ENCODE measurements at regions not wholly inside any gene's neighbourhood (a gene's known extent, or its start where the extent isn't known, plus 50 kb on each side); places are given as distances from the start of the nearest gene placed in this dataset.

- Histone ChIP-seq H3K27me3 (ENCODE audit: control insufficient read depth in 2 of 2, insufficient read depth in 1 of 2, low read length in 1 of 2) (no peaks in the 10 kb centered on the region), H3K27ac (ENCODE audit: low read depth in 1 of 2, low read length in 1 of 2) (no peak overlapping the region), H3K9me3 (ENCODE audit: control insufficient read depth in 2 of 2, insufficient read depth in 1 of 2, low read length in 1 of 2) (no peaks in the 10 kb centered on the region), H3K36me3 (ENCODE audit: control insufficient read depth in 2 of 2, insufficient read depth in 2 of 2, low read length in 1 of 2) (no peaks in the 10 kb centered on the region), H3K4me1 (ENCODE audit: control insufficient read depth in 2 of 2, insufficient read depth in 2 of 2, low read length in 2 of 2) (no peaks in the 10 kb centered on the region), H3K4me3 (ENCODE audit: low read length in 2 of 2) (no peak overlapping the region)
- DNase-seq (ENCODE audit: low read depth in 6 of 9, low spot score in 9 of 9) = no peak
- 98% methylated on average over 3 of the region's 3 CpGs for WGBS
Observed at GRCh38 chr13:80086304-80086721, 254.6 kb downstream of the SPRY2 start.

GRCh38 chr13:80083853-80084676 lies 256.9 kb downstream of the SPRY2 start:
- H3K4me3 ChIP-seq (ENCODE audit: low read length in 2 of 2) = no peak overlapping the region
- 80% methylated on average over 4 of the region's 4 CpGs for WGBS
- no peak for DNase-seq (ENCODE audit: low read depth in 6 of 9, low spot score in 9 of 9)
- H3K4me1 ChIP-seq (ENCODE audit: control insufficient read depth in 2 of 2, insufficient read depth in 2 of 2, low read length in 2 of 2) = no peaks in the 10 kb centered on the region
- H3K36me3 ChIP-seq (ENCODE audit: control insufficient read depth in 2 of 2, insufficient read depth in 2 of 2, low read length in 1 of 2) = no peaks in the 10 kb centered on the region
- H3K27ac ChIP-seq (ENCODE audit: low read depth in 1 of 2, low read length in 1 of 2) = no peak overlapping the region
- H3K9me3 ChIP-seq (ENCODE audit: control insufficient read depth in 2 of 2, insufficient read depth in 1 of 2, low read length in 1 of 2) = no peaks in the 10 kb centered on the region
- H3K27me3 ChIP-seq (ENCODE audit: control insufficient read depth in 2 of 2, insufficient read depth in 1 of 2, low read length in 1 of 2) = no peaks in the 10 kb centered on the region

GRCh38 chr13:80083081-80083852 lies 257.7 kb downstream of the SPRY2 start:
- no peak overlapping the region for H3K27ac ChIP-seq (ENCODE audit: low read depth in 1 of 2, low read length in 1 of 2)

GRCh38 chr13:80082396-80083080 lies 258.4 kb downstream of the SPRY2 start:
- no peaks in the 10 kb centered on the region for H3K4me1 ChIP-seq (ENCODE audit: control insufficient read depth in 2 of 2, insufficient read depth in 2 of 2, low read length in 2 of 2)

More at GRCh38 chr13:80083081-80083852, 257.7 kb downstream of the SPRY2 start:
- H3K4me1 ChIP-seq (ENCODE audit: control insufficient read depth in 2 of 2, insufficient read depth in 2 of 2, low read length in 2 of 2) = no peaks in the 10 kb centered on the region
- no peaks in the 10 kb centered on the region for H3K9me3 ChIP-seq (ENCODE audit: control insufficient read depth in 2 of 2, insufficient read depth in 1 of 2, low read length in 1 of 2)
- no peak overlapping the region for H3K4me3 ChIP-seq (ENCODE audit: low read length in 2 of 2)
- no peak for DNase-seq (ENCODE audit: low read depth in 6 of 9, low spot score in 9 of 9)
- 96% methylated on average over 6 of the region's 6 CpGs for WGBS
- no peaks in the 10 kb centered on the region for H3K27me3 ChIP-seq (ENCODE audit: control insufficient read depth in 2 of 2, insufficient read depth in 1 of 2, low read length in 1 of 2)
- H3K36me3 ChIP-seq (ENCODE audit: control insufficient read depth in 2 of 2, insufficient read depth in 2 of 2, low read length in 1 of 2) = no peaks in the 10 kb centered on the region

DNA sequence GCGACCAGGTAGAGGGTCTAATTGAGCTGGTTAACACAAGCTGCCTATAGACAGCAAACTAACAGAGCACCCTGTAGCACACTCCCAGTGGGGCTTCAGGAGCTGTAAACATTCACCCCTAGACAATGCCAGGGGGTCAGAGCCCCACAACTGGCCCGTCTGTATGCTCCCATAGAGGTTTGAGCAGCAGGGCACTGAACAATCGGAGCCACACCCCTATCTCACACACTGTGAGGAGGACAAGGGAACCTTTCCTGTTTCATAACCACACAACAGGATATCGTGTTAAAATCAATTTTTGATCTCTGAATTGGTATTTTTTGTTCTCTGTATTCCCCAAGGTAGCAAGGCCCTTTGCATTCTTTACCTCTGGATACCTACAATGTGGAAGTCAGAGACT lies 266.1 kb downstream of the SPRY2 start:
- WGBS = 94% methylated on average over 4 of the region's 4 CpGs
- no peaks in the 10 kb centered on the region for H3K27me3 ChIP-seq (ENCODE audit: control insufficient read depth in 2 of 2, insufficient read depth in 1 of 2, low read length in 1 of 2)
- no peaks in the 10 kb centered on the region for H3K4me1 ChIP-seq (ENCODE audit: control insufficient read depth in 2 of 2, insufficient read depth in 2 of 2, low read length in 2 of 2)
- no peak for DNase-seq (ENCODE audit: low read depth in 6 of 9, low spot score in 9 of 9)
- no peak overlapping the region for H3K4me3 ChIP-seq (ENCODE audit: low read length in 2 of 2)
- H3K9me3 ChIP-seq (ENCODE audit: control insufficient read depth in 2 of 2, insufficient read depth in 1 of 2, low read length in 1 of 2) = no peaks in the 10 kb centered on the region
- H3K36me3 ChIP-seq (ENCODE audit: control insufficient read depth in 2 of 2, insufficient read depth in 2 of 2, low read length in 1 of 2) = no peaks in the 10 kb centered on the region
- H3K27ac ChIP-seq (ENCODE audit: low read depth in 1 of 2, low read length in 1 of 2) = no peak overlapping the region

More at GRCh38 chr13:80082396-80083080, 258.4 kb downstream of the SPRY2 start:
- no peaks in the 10 kb centered on the region for H3K9me3 ChIP-seq (ENCODE audit: control insufficient read depth in 2 of 2, insufficient read depth in 1 of 2, low read length in 1 of 2)
- H3K36me3 ChIP-seq (ENCODE audit: control insufficient read depth in 2 of 2, insufficient read depth in 2 of 2, low read length in 1 of 2) = no peaks in the 10 kb centered on the region
- H3K27me3 ChIP-seq (ENCODE audit: control insufficient read depth in 2 of 2, insufficient read depth in 1 of 2, low read length in 1 of 2) = no peaks in the 10 kb centered on the region
- no peak for DNase-seq (ENCODE audit: low read depth in 6 of 9, low spot score in 9 of 9)
- no peak overlapping the region for H3K27ac ChIP-seq (ENCODE audit: low read depth in 1 of 2, low read length in 1 of 2)
- no peak overlapping the region for H3K4me3 ChIP-seq (ENCODE audit: low read length in 2 of 2)

DNA sequence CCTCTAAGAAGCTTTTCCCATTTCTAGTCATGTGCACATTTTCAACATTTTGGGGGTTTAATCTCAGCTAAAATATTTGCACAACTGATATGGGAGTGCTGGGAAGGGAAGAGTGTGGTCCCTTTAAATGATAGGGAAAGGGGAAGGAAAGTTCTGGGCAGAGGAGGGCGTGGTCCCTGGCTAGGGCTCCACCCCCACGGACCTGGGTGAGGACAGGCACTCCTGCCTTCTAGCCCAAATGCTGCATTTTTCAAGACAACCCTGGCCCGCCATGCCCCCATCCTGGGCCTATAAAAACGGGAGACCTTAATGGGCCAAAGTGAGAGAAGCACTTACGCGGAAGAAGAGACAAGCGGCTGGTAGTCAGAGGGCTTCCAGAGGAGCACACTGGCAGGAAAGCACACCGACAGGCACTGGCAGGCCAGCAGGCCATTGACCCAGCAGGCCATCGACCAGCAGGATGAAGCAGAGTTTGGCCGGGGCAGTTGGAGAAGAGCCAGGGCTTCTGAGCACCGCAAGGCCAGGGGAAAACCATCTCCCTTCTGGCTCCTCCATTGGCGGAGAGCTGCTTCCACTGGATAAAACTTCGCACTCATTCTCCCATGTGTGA lies 266.7 kb downstream of the SPRY2 start:
- Histone ChIP-seq H3K27ac (ENCODE audit: low read depth in 1 of 2, low read length in 1 of 2) (no peak overlapping the region), H3K4me1 (ENCODE audit: control insufficient read depth in 2 of 2, insufficient read depth in 2 of 2, low read length in 2 of 2) (no peaks in the 10 kb centered on the region), H3K9me3 (ENCODE audit: control insufficient read depth in 2 of 2, insufficient read depth in 1 of 2, low read length in 1 of 2) (no peaks in the 10 kb centered on the region), H3K27me3 (ENCODE audit: control insufficient read depth in 2 of 2, insufficient read depth in 1 of 2, low read length in 1 of 2) (no peaks in the 10 kb centered on the region), H3K36me3 (ENCODE audit: control insufficient read depth in 2 of 2, insufficient read depth in 2 of 2, low read length in 1 of 2) (no peaks in the 10 kb centered on the region), H3K4me3 (ENCODE audit: low read length in 2 of 2) (no peak overlapping the region)
- DNase-seq (ENCODE audit: low read depth in 6 of 9, low spot score in 9 of 9) = no peak
- 97% methylated on average over 13 of the region's 13 CpGs for WGBS

- Histone ChIP-seq H3K36me3 (ENCODE audit: control insufficient read depth in 2 of 2, insufficient read depth in 2 of 2, low read length in 1 of 2) (no peaks in the 10 kb centered on the region), H3K27ac (ENCODE audit: low read depth in 1 of 2, low read length in 1 of 2) (no peak overlapping the region), H3K9me3 (ENCODE audit: control insufficient read depth in 2 of 2, insufficient read depth in 1 of 2, low read length in 1 of 2) (no peaks in the 10 kb centered on the region), H3K4me3 (ENCODE audit: low read length in 2 of 2) (no peak overlapping the region), H3K4me1 (ENCODE audit: control insufficient read depth in 2 of 2, insufficient read depth in 2 of 2, low read length in 2 of 2) (no peaks in the 10 kb centered on the region), H3K27me3 (ENCODE audit: control insufficient read depth in 2 of 2, insufficient read depth in 1 of 2, low read length in 1 of 2) (no peaks in the 10 kb centered on the region)
- DNase-seq (ENCODE audit: low read depth in 6 of 9, low spot score in 9 of 9) = no peak
Observed at GRCh38 chr13:80072231-80072630, 268.7 kb downstream of the SPRY2 start.

GRCh38 chr13:80070024-80070703 lies 270.8 kb downstream of the SPRY2 start:
- 91% methylated on average over 11 of the region's 11 CpGs for WGBS
- Histone ChIP-seq H3K36me3 (ENCODE audit: control insufficient read depth in 2 of 2, insufficient read depth in 2 of 2, low read length in 1 of 2) (no peaks in the 10 kb centered on the region), H3K4me1 (ENCODE audit: control insufficient read depth in 2 of 2, insufficient read depth in 2 of 2, low read length in 2 of 2) (no peaks in the 10 kb centered on the region), H3K27ac (ENCODE audit: low read depth in 1 of 2, low read length in 1 of 2) (no peak overlapping the region), H3K27me3 (ENCODE audit: control insufficient read depth in 2 of 2, insufficient read depth in 1 of 2, low read length in 1 of 2) (no peaks in the 10 kb centered on the region), H3K9me3 (ENCODE audit: control insufficient read depth in 2 of 2, insufficient read depth in 1 of 2, low read length in 1 of 2) (no peaks in the 10 kb centered on the region), H3K4me3 (ENCODE audit: low read length in 2 of 2) (no peak overlapping the region)
- peak in 1 of 9 donors; percentile 12 for DNase-seq (ENCODE audit: low read depth in 6 of 9, low spot score in 9 of 9)

Data from thymus (tissue), 11 donors.